ENCODE measurements at regions not wholly inside any gene's neighbourhood (a gene's known extent, or its start where the extent isn't known, plus 50 kb on each side); places are given as distances from the start of the nearest gene placed in this dataset.

GRCh38 chr6:145209272-145209671 lies 526.0 kb downstream of the EPM2A start:
- no peak overlapping the region for H3K4me3 ChIP-seq (ENCODE audit: low read depth, low read length)
- no peak for DNase-seq (ENCODE audit: low read depth)
- TF ChIP-seq, protein P1, sequence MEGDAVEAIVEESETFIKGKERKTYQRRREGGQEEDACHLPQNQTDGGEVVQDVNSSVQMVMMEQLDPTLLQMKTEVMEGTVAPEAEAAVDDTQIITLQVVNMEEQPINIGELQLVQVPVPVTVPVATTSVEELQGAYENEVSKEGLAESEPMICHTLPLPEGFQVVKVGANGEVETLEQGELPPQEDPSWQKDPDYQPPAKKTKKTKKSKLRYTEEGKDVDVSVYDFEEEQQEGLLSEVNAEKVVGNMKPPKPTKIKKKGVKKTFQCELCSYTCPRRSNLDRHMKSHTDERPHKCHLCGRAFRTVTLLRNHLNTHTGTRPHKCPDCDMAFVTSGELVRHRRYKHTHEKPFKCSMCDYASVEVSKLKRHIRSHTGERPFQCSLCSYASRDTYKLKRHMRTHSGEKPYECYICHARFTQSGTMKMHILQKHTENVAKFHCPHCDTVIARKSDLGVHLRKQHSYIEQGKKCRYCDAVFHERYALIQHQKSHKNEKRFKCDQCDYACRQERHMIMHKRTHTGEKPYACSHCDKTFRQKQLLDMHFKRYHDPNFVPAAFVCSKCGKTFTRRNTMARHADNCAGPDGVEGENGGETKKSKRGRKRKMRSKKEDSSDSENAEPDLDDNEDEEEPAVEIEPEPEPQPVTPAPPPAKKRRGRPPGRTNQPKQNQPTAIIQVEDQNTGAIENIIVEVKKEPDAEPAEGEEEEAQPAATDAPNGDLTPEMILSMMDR (conservative IDR thresholded peaks at IDR 0.05; ENCODE audit: low read depth, low read length) = no peak

DNA sequence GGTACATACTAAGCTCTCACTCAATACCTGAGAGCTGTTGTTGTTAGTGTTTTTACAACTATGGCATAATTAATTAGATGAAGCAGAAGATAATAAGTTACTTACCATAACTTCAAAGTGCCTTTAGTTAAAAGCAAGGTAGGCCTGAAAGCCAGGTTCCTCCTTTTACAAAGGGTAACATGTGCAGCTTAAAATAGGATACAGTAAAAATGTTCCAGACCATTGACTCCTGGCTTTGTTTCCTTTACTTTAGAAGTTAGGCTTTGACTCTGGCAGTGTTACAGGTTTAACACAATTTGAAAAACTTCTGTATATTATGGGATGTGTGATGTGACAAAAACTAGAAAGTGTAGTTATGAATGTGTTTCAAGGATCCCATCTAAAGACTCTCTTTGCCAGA lies 522.5 kb downstream of the EPM2A start:
- DNase-seq (ENCODE audit: low read depth) = no peak
- TF ChIP-seq, protein P1 (conservative IDR thresholded peaks at IDR 0.05; ENCODE audit: low read depth, low read length) = no peak
- H3K4me3 ChIP-seq (ENCODE audit: low read depth, low read length) = no peak overlapping the region

GRCh38 chr6:145213614-145214013 lies 521.7 kb downstream of the EPM2A start:
- DNase-seq (ENCODE audit: low read depth) = no peak
- TF ChIP-seq, protein P1 (conservative IDR thresholded peaks at IDR 0.05; ENCODE audit: low read depth, low read length) = no peak
- H3K4me3 ChIP-seq (ENCODE audit: low read depth, low read length) = no peak overlapping the region

DNA sequence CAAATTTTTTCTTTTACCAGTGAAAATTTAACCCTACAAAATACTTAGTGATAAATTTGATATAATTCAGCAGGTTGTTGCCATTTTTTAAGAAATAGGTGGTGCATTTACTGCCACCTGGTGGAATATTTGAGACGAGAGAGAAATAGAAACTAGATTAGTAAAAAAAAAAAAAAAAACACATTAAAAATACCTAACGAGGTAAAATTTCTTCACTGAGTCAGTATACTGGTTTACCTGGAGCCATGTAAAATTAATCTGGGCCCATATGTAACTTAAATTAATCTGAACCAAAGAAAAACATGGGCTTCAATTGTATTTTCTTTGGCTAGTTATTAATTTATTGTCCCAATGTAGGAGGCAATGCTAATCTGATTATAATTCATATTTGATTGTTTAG lies 520.8 kb downstream of the EPM2A start:
- DNase-seq (ENCODE audit: low read depth) = peak; percentile 56
- peak overlapping the region; percentile 8 for H3K4me3 ChIP-seq (ENCODE audit: low read depth, low read length)
- TF ChIP-seq, protein P1 (conservative IDR thresholded peaks at IDR 0.05; ENCODE audit: low read depth, low read length) = peak; percentile 53

- DNase-seq (ENCODE audit: low read depth) = no peak
- TF ChIP-seq, protein P1 (conservative IDR thresholded peaks at IDR 0.05; ENCODE audit: low read depth, low read length) = no peak
- no peak overlapping the region for H3K4me3 ChIP-seq (ENCODE audit: low read depth, low read length)
Measured at GRCh38 chr6:145224450-145224849, 510.9 kb downstream of the EPM2A start.

GRCh38 chr6:145225500-145225899 lies 509.8 kb downstream of the EPM2A start:
- H3K4me3 ChIP-seq (ENCODE audit: low read depth, low read length) = no peak overlapping the region
- TF ChIP-seq, protein P1 (conservative IDR thresholded peaks at IDR 0.05; ENCODE audit: low read depth, low read length) = no peak
- DNase-seq (ENCODE audit: low read depth) = no peak

GRCh38 chr6:145227593-145227992 lies 507.7 kb downstream of the EPM2A start:
- TF ChIP-seq, protein P1 (conservative IDR thresholded peaks at IDR 0.05; ENCODE audit: low read depth, low read length) = no peak
- no peak for DNase-seq (ENCODE audit: low read depth)
- no peak overlapping the region for H3K4me3 ChIP-seq (ENCODE audit: low read depth, low read length)

Measured in choroid plexus epithelial cell (primary cell).